Ishikawa (cell line): ENCODE measurements at regions not wholly inside any gene's neighbourhood (a gene's known extent, or its start where the extent isn't known, plus 50 kb on each side); places are given as distances from the start of the nearest gene placed in this dataset.

Source experiments
- CEBPB ChIP-seq: IDR thresholded peaks from 2 replicates; pipeline ENCODE4 v1.6.1; 2012
- CREB1 ChIP-seq: IDR thresholded peaks from 2 replicates; pipeline ENCODE4 v1.6.1; 2012; ENCODE audit warnings: low read depth
- EP300 ChIP-seq: IDR thresholded peaks from 2 replicates; pipeline ENCODE4 v1.6.1; 2012; ENCODE audit warnings: borderline replicate concordance
- FOXM1 ChIP-seq: IDR thresholded peaks from 2 replicates; pipeline ENCODE4 v1.6.1; 2012; ENCODE audit warnings: low read depth, borderline replicate concordance
- NFIC ChIP-seq: IDR thresholded peaks from 2 replicates; pipeline ENCODE4 v1.6.1; 2012
- RAD21 ChIP-seq: IDR thresholded peaks from 2 replicates; pipeline ENCODE4 v1.6.1; 2012; ENCODE audit warnings: low read depth
- TAF1 ChIP-seq: IDR thresholded peaks from 2 replicates; pipeline ENCODE4 v1.6.1; 2012; ENCODE audit warnings: low read depth, mild to moderate bottlenecking
- TCF12 ChIP-seq: IDR thresholded peaks from 2 replicates; pipeline ENCODE4 v1.6.1; 2012; ENCODE audit warnings: low read depth
- TEAD4 ChIP-seq: IDR thresholded peaks from 2 replicates; pipeline ENCODE4 v1.6.1; 2012
- YY1 ChIP-seq: IDR thresholded peaks from 2 replicates; pipeline ENCODE4 v1.6.1; 2012; ENCODE audit warnings: low read depth
- ZBTB7A ChIP-seq: IDR thresholded peaks from 2 replicates; pipeline ENCODE4 v1.6.1; 2012; ENCODE audit warnings: low read depth
- TF ChIP-seq, protein P1 (sequence below): IDR thresholded peaks from 2 replicates; pipeline ENCODE4 v1.6.1; 2012; ENCODE audit warnings: low read depth, mild to moderate bottlenecking
- TF ChIP-seq, protein P2 (sequence below): IDR thresholded peaks from 2 replicates; pipeline ENCODE4 v1.6.1; 2012
- TF ChIP-seq, protein P3 (sequence below): IDR thresholded peaks from 2 replicates; pipeline ENCODE4 v1.6.1; 2012

DNA sequence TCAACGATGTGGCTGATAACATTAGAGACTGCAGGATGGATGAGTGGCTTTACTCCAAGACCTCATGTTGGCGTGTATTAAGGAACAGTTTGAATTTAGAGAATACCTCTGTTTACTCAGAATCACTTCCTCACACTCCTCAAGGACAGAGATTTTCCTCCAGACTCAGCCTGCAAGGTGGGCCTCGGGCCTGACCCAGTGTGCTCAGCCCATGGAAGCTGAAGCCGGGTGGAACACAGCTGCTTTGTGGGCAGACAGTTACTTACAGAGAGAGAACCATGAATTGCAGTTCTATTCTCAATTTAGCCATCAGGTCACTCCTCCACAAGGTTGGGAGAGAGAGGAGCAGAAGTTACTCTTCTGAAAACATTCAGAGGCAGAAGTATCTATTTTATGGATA, 135.8 kb downstream of the SNX19 start:
- TF ChIP-seq CEBPB (no peak), EP300 (no peak), TAF1 (no peak), TEAD4 (no peak), RAD21 (no peak), CREB1 (no peak), YY1 (no peak), ZBTB7A (no peak), TCF12 (no peak), NFIC (no peak), FOXM1 (no peak)
- TF ChIP-seq, protein P1, sequence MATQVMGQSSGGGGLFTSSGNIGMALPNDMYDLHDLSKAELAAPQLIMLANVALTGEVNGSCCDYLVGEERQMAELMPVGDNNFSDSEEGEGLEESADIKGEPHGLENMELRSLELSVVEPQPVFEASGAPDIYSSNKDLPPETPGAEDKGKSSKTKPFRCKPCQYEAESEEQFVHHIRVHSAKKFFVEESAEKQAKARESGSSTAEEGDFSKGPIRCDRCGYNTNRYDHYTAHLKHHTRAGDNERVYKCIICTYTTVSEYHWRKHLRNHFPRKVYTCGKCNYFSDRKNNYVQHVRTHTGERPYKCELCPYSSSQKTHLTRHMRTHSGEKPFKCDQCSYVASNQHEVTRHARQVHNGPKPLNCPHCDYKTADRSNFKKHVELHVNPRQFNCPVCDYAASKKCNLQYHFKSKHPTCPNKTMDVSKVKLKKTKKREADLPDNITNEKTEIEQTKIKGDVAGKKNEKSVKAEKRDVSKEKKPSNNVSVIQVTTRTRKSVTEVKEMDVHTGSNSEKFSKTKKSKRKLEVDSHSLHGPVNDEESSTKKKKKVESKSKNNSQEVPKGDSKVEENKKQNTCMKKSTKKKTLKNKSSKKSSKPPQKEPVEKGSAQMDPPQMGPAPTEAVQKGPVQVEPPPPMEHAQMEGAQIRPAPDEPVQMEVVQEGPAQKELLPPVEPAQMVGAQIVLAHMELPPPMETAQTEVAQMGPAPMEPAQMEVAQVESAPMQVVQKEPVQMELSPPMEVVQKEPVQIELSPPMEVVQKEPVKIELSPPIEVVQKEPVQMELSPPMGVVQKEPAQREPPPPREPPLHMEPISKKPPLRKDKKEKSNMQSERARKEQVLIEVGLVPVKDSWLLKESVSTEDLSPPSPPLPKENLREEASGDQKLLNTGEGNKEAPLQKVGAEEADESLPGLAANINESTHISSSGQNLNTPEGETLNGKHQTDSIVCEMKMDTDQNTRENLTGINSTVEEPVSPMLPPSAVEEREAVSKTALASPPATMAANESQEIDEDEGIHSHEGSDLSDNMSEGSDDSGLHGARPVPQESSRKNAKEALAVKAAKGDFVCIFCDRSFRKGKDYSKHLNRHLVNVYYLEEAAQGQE = no peak
- TF ChIP-seq, protein P2, sequence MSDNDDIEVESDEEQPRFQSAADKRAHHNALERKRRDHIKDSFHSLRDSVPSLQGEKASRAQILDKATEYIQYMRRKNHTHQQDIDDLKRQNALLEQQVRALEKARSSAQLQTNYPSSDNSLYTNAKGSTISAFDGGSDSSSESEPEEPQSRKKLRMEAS = no peak
- TF ChIP-seq, protein P3, sequence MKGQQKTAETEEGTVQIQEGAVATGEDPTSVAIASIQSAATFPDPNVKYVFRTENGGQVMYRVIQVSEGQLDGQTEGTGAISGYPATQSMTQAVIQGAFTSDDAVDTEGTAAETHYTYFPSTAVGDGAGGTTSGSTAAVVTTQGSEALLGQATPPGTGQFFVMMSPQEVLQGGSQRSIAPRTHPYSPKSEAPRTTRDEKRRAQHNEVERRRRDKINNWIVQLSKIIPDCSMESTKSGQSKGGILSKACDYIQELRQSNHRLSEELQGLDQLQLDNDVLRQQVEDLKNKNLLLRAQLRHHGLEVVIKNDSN = no peak
